ENCODE measurements at regions not wholly inside any gene's neighbourhood (a gene's known extent, or its start where the extent isn't known, plus 50 kb on each side); places are given as distances from the start of the nearest gene placed in this dataset.

- Histone ChIP-seq H3F3A (ENCODE audit: insufficient read depth, low read length, poor library complexity, severe bottlenecking) (no peaks in the 10 kb centered on the region), H3K4me2 (ENCODE audit: low read length) (no peak overlapping the region), H3K27me3 (ENCODE audit: insufficient read depth, low read depth, low read length) (no peaks in the 10 kb centered on the region), H3K36me3 (ENCODE audit: insufficient read depth, low read length) (no peaks in the 10 kb centered on the region), H3K9me3 (ENCODE audit: low read length) (no peaks in the 10 kb centered on the region), H3K9ac (ENCODE audit: low read length) (no peak overlapping the region), H3K27ac (ENCODE audit: low read length) (no peak overlapping the region), H3K79me2 (replicated peaks; ENCODE audit: insufficient read depth, low read length) (no peaks in the 10 kb centered on the region), H3K4me3 (ENCODE audit: low read length) (no peak overlapping the region), H2AFZ (ENCODE audit: low read depth, low read length) (no peak overlapping the region), H4K20me1 (ENCODE audit: insufficient read depth) (no peaks in the 10 kb centered on the region), H3K9me2 (ENCODE audit: insufficient read depth, low read length) (no peaks in the 10 kb centered on the region)
- no peak for TF ChIP-seq SMC3 (conservative IDR thresholded peaks at IDR 0.05; ENCODE audit: poor library complexity)
- TF ChIP-seq REST (IDR thresholded peaks at IDR 0.05; ENCODE audit: borderline replicate concordance) = no peak
- no peak for TF ChIP-seq MXI1 (conservative IDR thresholded peaks at IDR 0.05; ENCODE audit: poor library complexity, severe bottlenecking)
- TF ChIP-seq POLR2AphosphoS5 (IDR thresholded peaks at IDR 0.05) = no peak
- no peak for TF ChIP-seq CTCF (IDR thresholded peaks at IDR 0.05; ENCODE audit: poor library complexity, severe bottlenecking)
- TF ChIP-seq EZH2 (IDR thresholded peaks at IDR 0.05; ENCODE audit: borderline replicate concordance, insufficient read depth, low read length, poor library complexity, severe bottlenecking) = no peak
- TF ChIP-seq TAF1 (IDR thresholded peaks at IDR 0.05; ENCODE audit: low read depth) = no peak
- no peak for TF ChIP-seq EP300 (conservative IDR thresholded peaks at IDR 0.05; ENCODE audit: poor library complexity, severe bottlenecking)
- no peak for TF ChIP-seq RAD21 (conservative IDR thresholded peaks at IDR 0.05)
Measured at GRCh38 chr5:8288334-8288733, 419.4 kb downstream of the MTRR start.

DNA sequence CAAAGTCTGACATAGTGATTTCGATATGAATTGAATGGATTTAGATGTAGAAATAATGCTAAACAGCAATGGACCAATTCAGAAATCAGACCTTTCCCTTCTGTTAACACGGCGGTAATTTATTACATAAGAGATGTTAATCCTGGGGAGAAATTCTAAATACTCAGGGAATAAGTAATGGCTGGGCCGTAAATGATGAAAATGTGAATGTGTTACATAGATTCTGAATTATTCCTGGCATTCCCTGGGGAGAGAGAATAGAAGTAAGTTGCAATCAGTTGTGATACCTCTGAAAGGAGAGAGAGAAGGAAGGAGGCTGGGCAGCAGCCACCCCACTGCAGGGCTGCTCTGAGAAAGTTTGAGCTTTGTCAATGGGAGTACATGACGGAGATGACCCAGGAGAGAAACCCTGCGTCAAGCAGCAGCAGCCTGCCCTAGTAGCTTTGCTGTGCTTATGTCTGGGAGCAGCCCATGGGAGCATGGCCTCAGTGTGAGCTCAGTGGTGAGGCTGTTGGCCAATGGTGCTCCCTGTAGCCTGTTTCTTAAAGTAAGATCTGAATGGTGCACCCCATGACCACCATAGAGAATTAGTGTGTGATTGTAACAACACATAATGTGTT, 420.1 kb downstream of the MTRR start:
- no peak overlapping the region for H3K4me3 ChIP-seq (ENCODE audit: low read length)
- no peaks in the 10 kb centered on the region for H3K27me3 ChIP-seq (ENCODE audit: insufficient read depth, low read depth, low read length)
- no peaks in the 10 kb centered on the region for H3K79me2 ChIP-seq (replicated peaks; ENCODE audit: insufficient read depth, low read length)
- no peak overlapping the region for H2AFZ ChIP-seq (ENCODE audit: low read depth, low read length)
- no peak overlapping the region for H3K27ac ChIP-seq (ENCODE audit: low read length)
- no peak overlapping the region for H3K4me2 ChIP-seq (ENCODE audit: low read length)
- no peaks in the 10 kb centered on the region for H4K20me1 ChIP-seq (ENCODE audit: insufficient read depth)
- no peaks in the 10 kb centered on the region for H3K9me3 ChIP-seq (ENCODE audit: low read length)
- no peaks in the 10 kb centered on the region for H3K9me2 ChIP-seq (ENCODE audit: insufficient read depth, low read length)
- no peaks in the 10 kb centered on the region for H3F3A ChIP-seq (ENCODE audit: insufficient read depth, low read length, poor library complexity, severe bottlenecking)
- TF ChIP-seq REST (IDR thresholded peaks at IDR 0.05; ENCODE audit: borderline replicate concordance) (no peak), MXI1 (conservative IDR thresholded peaks at IDR 0.05; ENCODE audit: poor library complexity, severe bottlenecking) (no peak), EP300 (conservative IDR thresholded peaks at IDR 0.05; ENCODE audit: poor library complexity, severe bottlenecking) (no peak), CTCF (IDR thresholded peaks at IDR 0.05; ENCODE audit: poor library complexity, severe bottlenecking) (no peak), POLR2AphosphoS5 (IDR thresholded peaks at IDR 0.05) (no peak), SMC3 (conservative IDR thresholded peaks at IDR 0.05; ENCODE audit: poor library complexity) (no peak), TAF1 (IDR thresholded peaks at IDR 0.05; ENCODE audit: low read depth) (no peak), EZH2 (IDR thresholded peaks at IDR 0.05; ENCODE audit: borderline replicate concordance, insufficient read depth, low read length, poor library complexity, severe bottlenecking) (no peak), RAD21 (conservative IDR thresholded peaks at IDR 0.05) (no peak)
- no peaks in the 10 kb centered on the region for H3K36me3 ChIP-seq (ENCODE audit: insufficient read depth, low read length)
- H3K9ac ChIP-seq (ENCODE audit: low read length) = no peak overlapping the region

Data from neural cell (in vitro differentiated cells).